ENCODE measurements at regions not wholly inside any gene's neighbourhood (a gene's known extent, or its start where the extent isn't known, plus 50 kb on each side); places are given as distances from the start of the nearest gene placed in this dataset.

DNA sequence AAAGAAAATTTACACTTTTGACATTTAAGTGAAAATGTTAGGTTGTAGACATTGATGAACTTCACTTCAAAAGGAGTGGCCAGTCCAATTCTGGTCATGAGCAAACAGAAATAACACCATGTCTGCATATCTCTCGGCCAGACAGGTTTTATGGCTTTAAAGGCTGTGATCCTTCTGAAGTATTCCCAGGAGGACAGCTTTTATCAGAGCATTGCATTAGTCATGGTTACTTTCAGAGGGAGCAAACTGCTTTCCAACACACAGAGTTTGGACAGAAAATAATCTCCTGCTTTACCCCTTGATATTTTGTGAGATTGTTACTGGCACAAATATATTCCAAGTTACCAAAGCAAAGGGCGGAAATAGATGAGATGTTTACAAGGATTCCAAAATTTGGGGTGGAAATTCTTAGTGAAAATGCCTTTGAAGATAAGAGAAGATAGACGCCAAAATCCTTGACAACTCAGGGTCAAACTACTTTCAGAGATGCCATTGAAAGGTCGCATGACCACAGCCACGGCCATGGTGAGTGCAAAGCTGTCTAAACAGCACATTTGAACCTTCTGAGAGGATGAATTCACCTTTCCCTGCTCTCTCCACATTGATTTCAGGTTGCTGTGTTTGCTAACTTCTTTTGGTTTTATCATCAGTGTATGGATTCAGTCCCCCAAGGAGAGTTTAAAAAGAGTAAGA is 584.5 kb upstream of the SGCG start:
- in situ Hi-C loops (cut with MboI) (no loop called here), intact Hi-C loops (cut with micrococcal nuclease) (no loop called here)
- 0% methylated on average over 4 of the region's 5 CpGs for WGBS (ENCODE audit: insufficient coverage, low coverage, missing lambda C conversion rate)
- no peak overlapping the region for H2AFZ ChIP-seq (ENCODE audit: low read depth, low read length)
- ATAC-seq (no peak), DNase-seq (ENCODE audit: extremely low read depth in 1 of 4, low spot score in 3 of 4) (no peak), FAIRE-seq (no peak)
- H3K4me3 ChIP-seq = no peak overlapping the region
- H3K9me3 ChIP-seq (replicated peaks; ENCODE audit: control insufficient read depth, insufficient read depth, low read depth, low read length) = no peaks in the 10 kb centered on the region
- CTCF ChIA-PET (ENCODE audit: low intra/inter-chr PET ratio) = no interaction called here
- no peak overlapping the region for H3K4me2 ChIP-seq (ENCODE audit: insufficient read depth, low read length)
- H3K27ac ChIP-seq (ENCODE audit: extremely low read depth, low read depth, low read length) = no peak overlapping the region
- POLR2A ChIA-PET = no interaction called here
- H3K9me1 ChIP-seq (ENCODE audit: control insufficient read depth, insufficient read depth, low read length) = no peaks in the 10 kb centered on the region
- 0 out of 5 replicates have a peak, but pooled peaks cover 0 to 5% of the 10 kb centered on the region in 2 experiments for H3K27me3 ChIP-seq (ENCODE audit: control insufficient read depth in 2 of 2, insufficient read depth in 2 of 2, low read length in 2 of 2)
- no peaks in the 10 kb centered on the region for H4K20me1 ChIP-seq (replicated peaks; ENCODE audit: control insufficient read depth, insufficient read depth, low read length)
- H3K79me2 ChIP-seq (ENCODE audit: control insufficient read depth, insufficient read depth, low read length) = no peaks in the 10 kb centered on the region
- no peak overlapping the region for H3K9ac ChIP-seq (ENCODE audit: insufficient read depth in 1 of 2, low read depth in 2 of 2, low read length in 2 of 2)
- H3K36me3 ChIP-seq (ENCODE audit: control insufficient read depth, insufficient read depth, low read length) = no peaks in the 10 kb centered on the region
- no TSS peak for BruUV-seq (replicated peaks)
- no peaks in the 10 kb centered on the region for H3K4me1 ChIP-seq (replicated peaks in 1 of 2; ENCODE audit: control insufficient read depth in 2 of 2, insufficient read depth in 2 of 2, low read length in 2 of 2)
- no peak for TF ChIP-seq ZNF444 (CRISPR knock-in tag; IDR thresholded peaks at IDR 0.05)
- no peak for TF ChIP-seq CREB1 (IDR thresholded peaks at IDR 0.05)
- no peak for TF ChIP-seq CREB1 (CRISPR knock-in tag; IDR thresholded peaks at IDR 0.05)
- TF ChIP-seq ZNF785 (CRISPR knock-in tag; IDR thresholded peaks at IDR 0.05) = no peak
- TF ChIP-seq NFE2L1 (tag; IDR thresholded peaks at IDR 0.05; ENCODE audit: borderline replicate concordance, low read depth) = no peak
- no peak for TF ChIP-seq RFX1 (IDR thresholded peaks at IDR 0.05)
- no peak for TF ChIP-seq ZSCAN32 (CRISPR knock-in tag; IDR thresholded peaks at IDR 0.05)
- no peak for TF ChIP-seq E2F6 (IDR thresholded peaks at IDR 0.05; ENCODE audit: borderline replicate concordance in 1 of 2, extremely low read depth in 1 of 2, insufficient read depth in 1 of 2, insufficient read length in 1 of 2, low read depth in 1 of 2, low read length in 1 of 2, poor library complexity in 1 of 2, severe bottlenecking in 1 of 2)
- no peak for TF ChIP-seq FOXA3 (CRISPR knock-in tag; conservative IDR thresholded peaks at IDR 0.05 in 1 of 2, IDR thresholded peaks at IDR 0.05 in 1 of 2)
- TF ChIP-seq MXI1 (IDR thresholded peaks at IDR 0.05; ENCODE audit: low read depth, low read length) = no peak
- TF ChIP-seq PHF20 (IDR thresholded peaks at IDR 0.05; ENCODE audit: partially characterized antibody) = no peak
